Neutrophil (primary cell): ENCODE measurements at regions not wholly inside any gene's neighbourhood (a gene's known extent, or its start where the extent isn't known, plus 50 kb on each side); places are given as distances from the start of the nearest gene placed in this dataset.

ENCODE experiments used
- H3K27ac ChIP-seq: fragments of 200-600 bp; sonication (generic); 2 replicates; pipeline ENCODE4 v1.5.1; 2016; ENCODE audit warnings: mild to moderate bottlenecking, moderate library complexity
- H3K27me3 ChIP-seq: fragments of 200-600 bp; sonication (generic); 2 replicates; pipeline ENCODE4 v1.6.0; 2016; ENCODE audit warnings: mild to moderate bottlenecking
- H3K36me3 ChIP-seq: fragments of 200-600 bp; sonication (generic); 2 replicates; pipeline ENCODE4 v1.5.1; 2017
- H3K4me1 ChIP-seq, 2 experiments: fragments of 200-600 bp in 1 of 2; sonication (generic) in 1 of 2; 1 replicate in 1 of 2; 2 replicates in 1 of 2; pipeline versions ENCODE4 v1.5.1 to v1.6.1; 2013 to 2016; ENCODE audit warnings: low read depth in 1 of 2, low read length in 1 of 2, mild to moderate bottlenecking in 1 of 2, moderate library complexity in 1 of 2; ENCODE audit not compliant: control insufficient read depth in 1 of 2, insufficient read depth in 1 of 2
- H3K4me3 ChIP-seq, 2 experiments: fragments of 200-600 bp in 1 of 2; sonication (generic) in 1 of 2; 1 replicate in 1 of 2; 2 replicates in 1 of 2; pipeline ENCODE4 v1.5.1; 2013 to 2016; ENCODE audit warnings: low read depth in 1 of 2, low read length in 1 of 2, mild to moderate bottlenecking in 1 of 2, moderate library complexity in 1 of 2
- H3K9me3 ChIP-seq: fragments of 200-600 bp; sonication (generic); 2 replicates; pipeline ENCODE4 v1.5.1; 2016
- CTCF ChIP-seq: fragments of 200-600 bp; sonication (generic); IDR thresholded peaks from 2 replicates; pipeline ENCODE4 v1.5.1; 2016; ENCODE audit warnings: antibody characterized with exemption

GRCh38 chr11:70633610-70634009 is 235.3 kb downstream of the CTTN start:
- H3K36me3 ChIP-seq = no peaks in the 10 kb centered on the region
- no peaks in the 10 kb centered on the region for H3K4me1 ChIP-seq
- TF ChIP-seq CTCF = no peak
- no peak overlapping the region for H3K27ac ChIP-seq
- H3K4me3 ChIP-seq = no peak overlapping the region
- H3K9me3 ChIP-seq = no peaks in the 10 kb centered on the region
- peaks cover 8% of the 10 kb centered on the region for H3K27me3 ChIP-seq

GRCh38 chr11:70636659-70637058 is 238.3 kb downstream of the CTTN start:
- Histone ChIP-seq H3K4me3 (no peak overlapping the region), H3K9me3 (no peaks in the 10 kb centered on the region), H3K27me3 (peaks cover 5% of the 10 kb centered on the region), H3K27ac (no peak overlapping the region), H3K4me1 (no peaks in the 10 kb centered on the region), H3K36me3 (no peaks in the 10 kb centered on the region)
- no peak for TF ChIP-seq CTCF

- no peak for TF ChIP-seq CTCF
- Histone ChIP-seq H3K4me3 (no peak overlapping the region), H3K36me3 (no peaks in the 10 kb centered on the region), H3K9me3 (no peaks in the 10 kb centered on the region), H3K27ac (no peak overlapping the region), H3K4me1 (no peaks in the 10 kb centered on the region), H3K27me3 (peaks cover 11% of the 10 kb centered on the region)
Measured at GRCh38 chr11:70637186-70637800, 239.0 kb downstream of the CTTN start.

- no peaks in the 10 kb centered on the region for H3K9me3 ChIP-seq
- no peak for TF ChIP-seq CTCF
- H3K4me1 ChIP-seq = no peaks in the 10 kb centered on the region
- H3K4me3 ChIP-seq = no peak overlapping the region
- peaks cover 13% of the 10 kb centered on the region for H3K27me3 ChIP-seq
- no peak overlapping the region for H3K27ac ChIP-seq
- no peaks in the 10 kb centered on the region for H3K36me3 ChIP-seq
Measured at GRCh38 chr11:70637949-70638583, 239.7 kb downstream of the CTTN start.

GRCh38 chr11:70640408-70640807 is 242.1 kb downstream of the CTTN start:
- H3K9me3 ChIP-seq = no peaks in the 10 kb centered on the region
- H3K4me1 ChIP-seq = no peaks in the 10 kb centered on the region
- no peak overlapping the region for H3K4me3 ChIP-seq
- no peak for TF ChIP-seq CTCF
- peaks cover 24% of the 10 kb centered on the region for H3K27me3 ChIP-seq
- H3K27ac ChIP-seq = no peak overlapping the region
- H3K36me3 ChIP-seq = no peaks in the 10 kb centered on the region
